ENCODE measurements at regions not wholly inside any gene's neighbourhood (a gene's known extent, or its start where the extent isn't known, plus 50 kb on each side); places are given as distances from the start of the nearest gene placed in this dataset.

DNA sequence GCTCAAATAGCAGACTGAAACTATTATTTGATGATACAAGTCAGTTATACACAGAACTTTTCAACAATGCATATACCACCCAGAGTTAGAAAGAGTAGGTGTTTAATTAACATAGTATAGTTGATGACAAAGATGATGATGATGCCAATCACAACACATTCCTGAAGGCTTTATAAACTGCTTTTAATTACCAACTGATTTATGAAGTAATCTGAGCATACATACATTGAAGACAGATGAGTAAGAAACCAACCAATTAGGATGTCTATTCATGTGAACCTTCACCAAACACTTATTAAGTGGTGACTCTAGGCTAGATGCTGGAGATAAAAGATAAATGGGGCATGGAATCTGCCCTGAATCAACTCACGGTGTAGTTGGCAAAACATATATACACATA, 600.9 kb upstream of the FLRT2 start:
- TF ChIP-seq SUZ12 (IDR thresholded peaks at IDR 0.05) (no peak), ELF4 (IDR thresholded peaks at IDR 0.05) (no peak)
